ENCODE measurements at regions not wholly inside any gene's neighbourhood (a gene's known extent, or its start where the extent isn't known, plus 50 kb on each side); places are given as distances from the start of the nearest gene placed in this dataset.

GRCh38 chr5:114657342-114658130 is 295.7 kb downstream of the KCNN2 start:
- DNase-seq (ENCODE audit: low spot score): no peak

- no peak for DNase-seq (ENCODE audit: low spot score)
Observed at GRCh38 chr5:114649878-114650277, 288.0 kb downstream of the KCNN2 start.

- no peak for DNase-seq (ENCODE audit: low spot score)
Observed at GRCh38 chr5:114648940-114649339, 287.1 kb downstream of the KCNN2 start.

- no peak for DNase-seq (ENCODE audit: low spot score)
Observed at GRCh38 chr5:114644576-114644975, 282.7 kb downstream of the KCNN2 start.

- no peak for DNase-seq (ENCODE audit: low spot score)
Observed at GRCh38 chr5:114636271-114636670, 274.4 kb downstream of the KCNN2 start.

GRCh38 chr5:114634967-114635901 is 273.4 kb downstream of the KCNN2 start:
- no peak for DNase-seq (ENCODE audit: low spot score)

- no peak for DNase-seq (ENCODE audit: low spot score)
Observed at GRCh38 chr5:114634517-114634916, 272.6 kb downstream of the KCNN2 start.

- no peak for DNase-seq (ENCODE audit: low spot score)
Observed at GRCh38 chr5:114612406-114612805, 250.5 kb downstream of the KCNN2 start.

- DNase-seq (ENCODE audit: low spot score): no peak
Observed at GRCh38 chr5:114581136-114581535, 219.3 kb downstream of the KCNN2 start.

- DNase-seq (ENCODE audit: low spot score): no peak
Observed at GRCh38 chr5:114565871-114566270, 204.0 kb downstream of the KCNN2 start.

- DNase-seq (ENCODE audit: low spot score): no peak
Observed at GRCh38 chr5:114565139-114565538, 203.3 kb downstream of the KCNN2 start.

GRCh38 chr5:114561415-114561814 is 199.5 kb downstream of the KCNN2 start:
- DNase-seq (ENCODE audit: low spot score): no peak
